ENCODE measurements at regions not wholly inside any gene's neighbourhood (a gene's known extent, or its start where the extent isn't known, plus 50 kb on each side); places are given as distances from the start of the nearest gene placed in this dataset.
A peak's percentile ranks its signal among the peaks of the same experiment; 100 is the strongest.
"Not testable (repeated sequence)": the region's sequence is repeated elsewhere in the genome, so short reads cannot be mapped to it uniquely, and the experiment has no call there.

GRCh38 chr9:62679020-62679419, 1489.2 kb downstream of the SPATA31A7 start:
- H3F3A ChIP-seq (replicated peaks; ENCODE audit: low read depth); H4K20me1 ChIP-seq (replicated peaks; ENCODE audit: insufficient read depth); H3K9me2 ChIP-seq (ENCODE audit: insufficient read depth); H3K4me1 Mint-ChIP-seq; H3K4me1 ChIP-seq (ENCODE audit: insufficient read depth); H3K27me3 ChIP-seq (ENCODE audit: insufficient read depth); H2AFZ ChIP-seq; H3K4me3 ChIP-seq; H3K79me2 ChIP-seq (replicated peaks; ENCODE audit: insufficient read depth); H3K27me3 Mint-ChIP-seq (ENCODE audit: insufficient read depth, low read depth, poor library complexity); DNase-seq (ENCODE audit: low spot score); H3K4me3 Mint-ChIP-seq; H3K4me2 ChIP-seq; H3K9me3 Mint-ChIP-seq; H3K36me3 ChIP-seq (ENCODE audit: insufficient read depth); H3K27ac ChIP-seq (ENCODE audit: low read depth); H3K36me3 Mint-ChIP-seq (ENCODE audit: low read depth); H3K27ac Mint-ChIP-seq: not testable (repeated sequence)
- ATAC-seq: peak; percentile 85

- H3K36me3 ChIP-seq (ENCODE audit: insufficient read depth); H3K9me2 ChIP-seq (ENCODE audit: insufficient read depth); H3K4me1 Mint-ChIP-seq; H3K4me3 Mint-ChIP-seq; H2AFZ ChIP-seq; H3K4me3 ChIP-seq; H3K79me2 ChIP-seq (replicated peaks; ENCODE audit: insufficient read depth); H3K27ac ChIP-seq (ENCODE audit: low read depth); DNase-seq (ENCODE audit: low spot score); H3K36me3 Mint-ChIP-seq (ENCODE audit: low read depth); H3F3A ChIP-seq (replicated peaks; ENCODE audit: low read depth); H3K27me3 ChIP-seq (ENCODE audit: insufficient read depth); ATAC-seq; H3K9me3 Mint-ChIP-seq; H4K20me1 ChIP-seq (replicated peaks; ENCODE audit: insufficient read depth); H3K27ac Mint-ChIP-seq; H3K4me1 ChIP-seq (ENCODE audit: insufficient read depth); H3K4me2 ChIP-seq; H3K27me3 Mint-ChIP-seq (ENCODE audit: insufficient read depth, low read depth, poor library complexity): not testable (repeated sequence)
Measured at GRCh38 chr9:62684833-62685647, 1495.2 kb downstream of the SPATA31A7 start.

GRCh38 chr9:62686313-62686712, 1496.5 kb downstream of the SPATA31A7 start:
- not testable (repeated sequence) for H3K9me2 ChIP-seq (ENCODE audit: insufficient read depth); H3F3A ChIP-seq (replicated peaks; ENCODE audit: low read depth); H3K36me3 ChIP-seq (ENCODE audit: insufficient read depth); H3K27ac ChIP-seq (ENCODE audit: low read depth); H3K79me2 ChIP-seq (replicated peaks; ENCODE audit: insufficient read depth); H3K4me3 Mint-ChIP-seq; H3K4me3 ChIP-seq; H2AFZ ChIP-seq; H3K4me1 ChIP-seq (ENCODE audit: insufficient read depth); H3K4me1 Mint-ChIP-seq; H4K20me1 ChIP-seq (replicated peaks; ENCODE audit: insufficient read depth); H3K36me3 Mint-ChIP-seq (ENCODE audit: low read depth); H3K27me3 ChIP-seq (ENCODE audit: insufficient read depth); DNase-seq (ENCODE audit: low spot score); H3K27ac Mint-ChIP-seq; H3K9me3 Mint-ChIP-seq; H3K27me3 Mint-ChIP-seq (ENCODE audit: insufficient read depth, low read depth, poor library complexity); ATAC-seq; H3K4me2 ChIP-seq

- not testable (repeated sequence) for H3K79me2 ChIP-seq (replicated peaks; ENCODE audit: insufficient read depth); H3K4me1 Mint-ChIP-seq; DNase-seq (ENCODE audit: low spot score); H3K27me3 Mint-ChIP-seq (ENCODE audit: insufficient read depth, low read depth, poor library complexity); H3K4me1 ChIP-seq (ENCODE audit: insufficient read depth); H3K36me3 ChIP-seq (ENCODE audit: insufficient read depth); H3K27ac ChIP-seq (ENCODE audit: low read depth); H3K4me2 ChIP-seq; H2AFZ ChIP-seq; H3K4me3 Mint-ChIP-seq; H3K4me3 ChIP-seq; H3F3A ChIP-seq (replicated peaks; ENCODE audit: low read depth); ATAC-seq; H3K27ac Mint-ChIP-seq; H3K27me3 ChIP-seq (ENCODE audit: insufficient read depth); H3K9me2 ChIP-seq (ENCODE audit: insufficient read depth); H3K36me3 Mint-ChIP-seq (ENCODE audit: low read depth); H3K9me3 Mint-ChIP-seq; H4K20me1 ChIP-seq (replicated peaks; ENCODE audit: insufficient read depth)
Measured at GRCh38 chr9:62693019-62693418, 1503.2 kb downstream of the SPATA31A7 start.

GRCh38 chr9:62711317-62711716, 1521.5 kb downstream of the SPATA31A7 start:
- not testable (repeated sequence) for H3K4me1 Mint-ChIP-seq; DNase-seq (ENCODE audit: low spot score)

GRCh38 chr9:62725580-62725979, 1535.7 kb downstream of the SPATA31A7 start:
- ATAC-seq; H3K4me3 ChIP-seq; H3K36me3 Mint-ChIP-seq (ENCODE audit: low read depth); H3K79me2 ChIP-seq (replicated peaks; ENCODE audit: insufficient read depth); H3K4me2 ChIP-seq; H4K20me1 ChIP-seq (replicated peaks; ENCODE audit: insufficient read depth); H3K27me3 Mint-ChIP-seq (ENCODE audit: insufficient read depth, low read depth, poor library complexity); H3K9me2 ChIP-seq (ENCODE audit: insufficient read depth); H3K4me1 ChIP-seq (ENCODE audit: insufficient read depth); DNase-seq (ENCODE audit: low spot score); H3K4me1 Mint-ChIP-seq; H3K36me3 ChIP-seq (ENCODE audit: insufficient read depth); H2AFZ ChIP-seq; H3K27ac ChIP-seq (ENCODE audit: low read depth); H3K27ac Mint-ChIP-seq; H3K4me3 Mint-ChIP-seq; H3K27me3 ChIP-seq (ENCODE audit: insufficient read depth); H3K9me3 Mint-ChIP-seq; H3F3A ChIP-seq (replicated peaks; ENCODE audit: low read depth): not testable (repeated sequence)

More at GRCh38 chr9:62711317-62711716, 1521.5 kb downstream of the SPATA31A7 start:
- not testable (repeated sequence) for H3K27ac Mint-ChIP-seq; H3K79me2 ChIP-seq (replicated peaks; ENCODE audit: insufficient read depth); H3K9me2 ChIP-seq (ENCODE audit: insufficient read depth); ATAC-seq; H3K27ac ChIP-seq (ENCODE audit: low read depth); H3K36me3 ChIP-seq (ENCODE audit: insufficient read depth); H3K9me3 Mint-ChIP-seq; H4K20me1 ChIP-seq (replicated peaks; ENCODE audit: insufficient read depth); H3K27me3 Mint-ChIP-seq (ENCODE audit: insufficient read depth, low read depth, poor library complexity); H3K36me3 Mint-ChIP-seq (ENCODE audit: low read depth); H3F3A ChIP-seq (replicated peaks; ENCODE audit: low read depth); H2AFZ ChIP-seq; H3K27me3 ChIP-seq (ENCODE audit: insufficient read depth); H3K4me1 ChIP-seq (ENCODE audit: insufficient read depth); H3K4me2 ChIP-seq; H3K4me3 ChIP-seq; H3K4me3 Mint-ChIP-seq
